Muscle of back (tissue), 3 donors: ENCODE measurements at regions not wholly inside any gene's neighbourhood (a gene's known extent, or its start where the extent isn't known, plus 50 kb on each side); places are given as distances from the start of the nearest gene placed in this dataset.
A peak's percentile ranks its signal among the peaks of the same experiment; 100 is the strongest.
"Not testable (repeated sequence)": the region's sequence is repeated elsewhere in the genome, so short reads cannot be mapped to it uniquely, and the experiment has no call there.

ENCODE experiments used
- DNase-seq, 3 donors: peaks; one replicate each; pipeline versions ENCODE4 v3.0.0 to v3.0.0-alpha.2; 2013

GRCh38 chr15:53923741-53924140 is 54.5 kb upstream of the UNC13C start:
- DNase-seq, result not testable (repeated sequence)

- DNase-seq, result peak in 2 of 3 donors; percentile 13 to 35
Measured at GRCh38 chr15:53918180-53919079, 59.8 kb upstream of the UNC13C start.

GRCh38 chr15:53917109-53917508 is 61.1 kb upstream of the UNC13C start:
- no peak for DNase-seq

- peak in 1 of 3 donors; percentile 4 for DNase-seq
Measured at GRCh38 chr15:53911431-53911830, 66.8 kb upstream of the UNC13C start.

- no peak for DNase-seq
Measured at GRCh38 chr15:53910852-53911251, 67.4 kb upstream of the UNC13C start.

GRCh38 chr15:53910236-53910849 is 67.9 kb upstream of the UNC13C start:
- DNase-seq, result peak in 1 of 3 donors; percentile 18

GRCh38 chr15:53903129-53903528 is 75.1 kb upstream of the UNC13C start:
- no peak for DNase-seq

- DNase-seq, result not testable (repeated sequence)
Measured at GRCh38 chr15:53893468-53893867, 84.8 kb upstream of the UNC13C start.

- DNase-seq, result not testable (repeated sequence)
Measured at GRCh38 chr15:53891862-53892261, 86.4 kb upstream of the UNC13C start.

GRCh38 chr15:53884441-53884840 is 93.8 kb upstream of the UNC13C start:
- no peak for DNase-seq

- no peak for DNase-seq
Measured at GRCh38 chr15:53882311-53882710, 95.9 kb upstream of the UNC13C start.

- DNase-seq, result peak; percentile 1 to 32 (median 8)
Measured at GRCh38 chr15:53880357-53880756, 97.9 kb upstream of the UNC13C start.

- no peak for DNase-seq
Measured at GRCh38 chr15:53875711-53876110, 102.5 kb upstream of the UNC13C start.

GRCh38 chr15:53875139-53875538 is 103.1 kb upstream of the UNC13C start:
- no peak for DNase-seq

GRCh38 chr15:53872410-53872809 is 105.8 kb upstream of the UNC13C start:
- no peak for DNase-seq

- DNase-seq, result no peak
Measured at GRCh38 chr15:53869806-53870073, 108.5 kb upstream of the UNC13C start.

- no peak for DNase-seq
Measured at GRCh38 chr15:53869044-53869805, 109.0 kb upstream of the UNC13C start.

GRCh38 chr15:53862386-53862785 is 102.9 kb upstream of the WDR72 start:
- no peak for DNase-seq

GRCh38 chr15:53861792-53862191 is 102.3 kb upstream of the WDR72 start:
- DNase-seq, result no peak

GRCh38 chr15:53851110-53851848 is 91.8 kb upstream of the WDR72 start:
- DNase-seq, result no peak

GRCh38 chr15:53847745-53848144 is 88.3 kb upstream of the WDR72 start:
- no peak for DNase-seq

GRCh38 chr15:53844634-53845033 is 85.2 kb upstream of the WDR72 start:
- no peak for DNase-seq
